Osteocyte (in vitro differentiated cells): ENCODE measurements at regions not wholly inside any gene's neighbourhood (a gene's known extent, or its start where the extent isn't known, plus 50 kb on each side); places are given as distances from the start of the nearest gene placed in this dataset.
"Not testable (repeated sequence)": the region's sequence is repeated elsewhere in the genome, so short reads cannot be mapped to it uniquely, and the experiment has no call there.

Experiments used
- DNase-seq: peaks from one replicate; pipeline ENCODE4 v3.0.0; 2021; ENCODE audit warnings: mixed read lengths; ENCODE audit not compliant: unreplicated experiment; ENCODE audit errors: extremely low spot score
- H3K27ac Mint-ChIP-seq: one replicate; pipeline ENCODE4 v1.8.0; 2021; ENCODE audit warnings: mild to moderate bottlenecking, mixed read lengths; ENCODE audit not compliant: unreplicated experiment
- H3K27me3 Mint-ChIP-seq: one replicate; pipeline ENCODE4 v1.8.0; 2021; ENCODE audit warnings: mixed read lengths; ENCODE audit not compliant: unreplicated experiment
- H3K36me3 Mint-ChIP-seq: one replicate; pipeline ENCODE4 v1.8.0; 2021; ENCODE audit warnings: mixed read lengths; ENCODE audit not compliant: unreplicated experiment
- H3K4me1 Mint-ChIP-seq: one replicate; pipeline ENCODE4 v1.8.0; 2021; ENCODE audit warnings: mixed read lengths; ENCODE audit not compliant: unreplicated experiment
- H3K4me3 Mint-ChIP-seq: one replicate; pipeline ENCODE4 v1.8.0; 2021; ENCODE audit warnings: mild to moderate bottlenecking, moderate library complexity, mixed read lengths; ENCODE audit not compliant: unreplicated experiment
- H3K9me3 Mint-ChIP-seq: one replicate; pipeline ENCODE4 v1.8.0; 2021; ENCODE audit warnings: mixed read lengths; ENCODE audit not compliant: unreplicated experiment
- CTCF ChIP-seq: fragments of 200-600 bp; sonication (generic); IDR thresholded peaks from 2 replicates; pipeline ENCODE4 v1.5.0; 2021; ENCODE audit warnings: antibody characterized with exemption, mild to moderate bottlenecking, moderate library complexity

DNA sequence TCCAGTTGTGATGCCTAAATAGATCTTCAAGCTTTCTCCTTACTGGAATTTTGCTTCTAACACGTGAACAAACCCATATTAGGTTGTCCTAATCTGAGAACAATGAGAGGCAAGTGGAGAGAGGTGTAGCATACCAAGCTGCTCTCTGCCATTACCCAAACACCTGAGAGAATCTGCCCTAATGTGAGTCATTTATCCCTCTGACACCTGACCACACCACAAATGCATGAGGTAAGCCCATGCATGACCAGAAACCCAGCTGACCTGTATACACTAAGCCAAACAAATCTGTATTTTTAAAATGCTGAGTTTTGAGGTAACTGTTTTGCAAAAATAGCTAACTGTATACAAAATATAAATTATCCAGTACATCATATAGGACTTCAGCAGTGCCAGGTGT is 1458.1 kb upstream of the B3GALT2 start:
- Mint-ChIP-seq H3K27ac (no peak overlapping the region), H3K4me1 (no peaks in the 10 kb centered on the region), H3K36me3 (no peaks in the 10 kb centered on the region), H3K9me3 (peaks cover 9% of the 10 kb centered on the region), H3K27me3 (no peaks in the 10 kb centered on the region), H3K4me3 (no peak overlapping the region)
- DNase-seq, result no peak
- no peak for TF ChIP-seq CTCF

- Mint-ChIP-seq H3K4me1 (no peaks in the 10 kb centered on the region), H3K4me3 (no peak overlapping the region), H3K27ac (no peak overlapping the region), H3K36me3 (no peaks in the 10 kb centered on the region), H3K27me3 (peaks cover 3% of the 10 kb centered on the region), H3K9me3 (peaks cover 20% of the 10 kb centered on the region)
- DNase-seq, result no peak
- TF ChIP-seq CTCF, result no peak
Measured at GRCh38 chr1:194640322-194640721, 1453.9 kb upstream of the B3GALT2 start.

DNA sequence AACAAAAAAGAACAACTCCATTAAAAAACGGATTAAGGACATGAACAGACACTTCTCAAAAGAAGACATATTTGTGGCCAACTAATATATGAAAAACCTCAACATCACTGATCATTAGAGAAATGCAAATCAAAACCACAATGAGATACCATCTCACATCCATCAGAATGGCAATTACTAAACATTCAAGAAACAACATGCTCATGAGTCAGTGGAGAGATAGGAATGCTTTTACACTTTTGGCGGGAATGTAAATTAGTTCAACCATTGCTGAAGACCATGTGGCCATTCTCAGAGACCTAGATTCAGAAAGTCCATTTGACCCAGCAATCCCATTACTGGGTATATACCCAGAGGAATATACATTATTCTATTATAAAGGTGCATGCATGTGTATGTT is 1442.6 kb upstream of the B3GALT2 start:
- Mint-ChIP-seq H3K4me1 (no peaks in the 10 kb centered on the region), H3K27me3 (peaks cover 3% of the 10 kb centered on the region), H3K36me3 (no peaks in the 10 kb centered on the region), H3K9me3 (peaks cover 15% of the 10 kb centered on the region), H3K27ac (no peak overlapping the region), H3K4me3 (no peak overlapping the region)
- TF ChIP-seq CTCF, result no peak
- DNase-seq, result no peak

DNA sequence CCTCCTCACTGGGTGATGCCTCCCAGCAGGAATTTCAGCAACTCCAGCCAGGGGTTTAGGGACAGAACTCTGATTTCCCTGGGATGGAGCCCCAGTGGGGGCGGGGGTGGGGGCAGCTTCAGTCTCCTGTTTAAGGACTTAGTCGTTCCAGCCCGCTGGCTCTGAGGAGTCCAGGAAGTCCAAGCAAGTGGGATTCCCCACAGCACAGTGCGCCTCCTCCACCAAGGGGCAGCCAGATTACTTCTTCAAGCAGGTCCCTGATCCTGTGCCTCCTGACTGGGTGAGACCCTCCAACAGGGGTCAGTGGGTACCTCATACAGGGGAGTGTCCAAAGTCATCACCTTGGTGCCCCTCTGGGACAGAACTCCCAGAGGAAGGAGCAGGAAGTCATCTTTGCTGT is 1438.4 kb upstream of the B3GALT2 start:
- Mint-ChIP-seq H3K4me3 (no peak overlapping the region), H3K27me3 (no peaks in the 10 kb centered on the region), H3K36me3 (no peaks in the 10 kb centered on the region), H3K9me3 (peaks cover 15% of the 10 kb centered on the region), H3K4me1 (no peaks in the 10 kb centered on the region), H3K27ac (no peak overlapping the region)
- no peak for DNase-seq
- TF ChIP-seq CTCF, result no peak

DNA sequence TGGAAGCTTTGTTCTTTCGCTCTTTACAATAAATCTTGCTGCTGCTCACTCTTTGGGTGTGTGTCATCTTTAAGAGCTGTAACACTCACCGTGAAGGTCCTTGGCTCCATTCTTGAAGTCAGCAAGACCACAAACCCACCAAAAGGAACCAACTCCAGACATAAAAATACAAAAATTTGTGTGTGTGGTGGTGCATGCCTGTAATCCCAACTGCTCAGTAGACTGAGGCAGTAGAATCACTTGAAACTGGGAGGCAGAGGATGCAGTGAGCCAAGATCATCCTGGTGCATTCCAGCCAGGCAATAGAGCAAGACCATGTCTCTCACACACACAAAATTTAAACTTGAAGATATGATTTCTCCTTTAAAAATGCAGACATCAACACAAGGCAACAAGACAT is 1431.7 kb upstream of the B3GALT2 start:
- no peaks in the 10 kb centered on the region for H3K9me3 Mint-ChIP-seq
- H3K27ac Mint-ChIP-seq, result no peak overlapping the region
- no peaks in the 10 kb centered on the region for H3K36me3 Mint-ChIP-seq
- TF ChIP-seq CTCF, result no peak
- no peaks in the 10 kb centered on the region for H3K27me3 Mint-ChIP-seq
- H3K4me3 Mint-ChIP-seq, result no peak overlapping the region
- peaks cover 5% of the 10 kb centered on the region for H3K4me1 Mint-ChIP-seq
- no peak for DNase-seq

DNA sequence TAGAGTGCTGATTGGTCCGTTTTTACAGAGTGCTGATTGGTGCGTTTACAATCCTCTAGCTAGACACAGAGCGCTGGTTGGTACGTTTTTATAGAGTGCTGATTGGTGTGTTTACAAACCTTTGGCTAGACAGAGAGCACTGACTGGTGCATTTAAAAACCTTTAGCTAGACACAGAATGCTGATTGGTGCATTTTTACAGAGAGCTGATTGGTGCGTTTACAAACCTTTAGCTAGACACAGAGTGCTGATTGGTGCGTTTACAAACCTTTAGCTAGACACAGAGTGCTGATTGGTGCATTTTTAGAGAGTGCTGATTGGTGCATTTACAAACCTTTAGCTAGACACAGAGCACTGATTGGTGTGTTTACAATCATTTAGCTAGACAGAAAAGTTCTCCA is 1430.9 kb upstream of the B3GALT2 start:
- not testable (repeated sequence) for H3K27ac Mint-ChIP-seq, H3K4me3 Mint-ChIP-seq, DNase-seq, H3K27me3 Mint-ChIP-seq, H3K36me3 Mint-ChIP-seq, H3K9me3 Mint-ChIP-seq, H3K4me1 Mint-ChIP-seq
